WTC11 (cell line): ENCODE measurements at regions not wholly inside any gene's neighbourhood (a gene's known extent, or its start where the extent isn't known, plus 50 kb on each side); places are given as distances from the start of the nearest gene placed in this dataset.

Experiments
- ATAC-seq: fragments of 200-7000 bp; cut with Tn5 transposase; 2 replicates; pipeline ENCODE4 v1.10.0; 2021; ENCODE audit warnings: mild to moderate bottlenecking, moderate library complexity
- CTCF ChIA-PET: fragments of 300-600 bp; sonication (Branson Sonifier 250); formaldehyde crosslinking; loops from one replicate; lab custom pipeline; 2021; ENCODE audit warnings: antibody characterized with exemption; lab: Charles Lee
- POLR2A ChIA-PET: fragments of 350-600 bp; sonication (Branson Sonifier 250); formaldehyde crosslinking; loops from one replicate; lab custom pipeline; 2021; ENCODE audit warnings: antibody characterized with exemption; lab: Charles Lee
- DNase-seq: peaks from one replicate; pipeline ENCODE4 v3.0.0; 2021; ENCODE audit warnings: low spot score
- H3K27ac Mint-ChIP-seq: 2 replicates; pipeline ENCODE4 v1.8.0; 2021; ENCODE audit warnings: mixed read lengths
- H3K27me3 Mint-ChIP-seq: 2 replicates; pipeline ENCODE4 v1.8.0; 2021; ENCODE audit warnings: low read depth, mild to moderate bottlenecking, moderate library complexity, mixed read lengths
- H3K36me3 Mint-ChIP-seq: 2 replicates; pipeline ENCODE4 v1.8.0; 2021; ENCODE audit warnings: mixed read lengths
- H3K4me1 Mint-ChIP-seq: 2 replicates; pipeline ENCODE4 v1.8.0; 2022; ENCODE audit warnings: mixed read lengths
- H3K4me3 Mint-ChIP-seq: 2 replicates; pipeline ENCODE4 v1.8.0; 2021; ENCODE audit warnings: mild to moderate bottlenecking, moderate library complexity, mixed read lengths
- H3K9me3 Mint-ChIP-seq: 2 replicates; pipeline ENCODE4 v1.8.0; 2021; ENCODE audit warnings: mixed read lengths
- ATF1 ChIP-seq: sonication (generic); formaldehyde crosslinking; IDR thresholded peaks from 2 replicates; pipeline ENCODE4 v1.8.1; 2023; ENCODE audit warnings: mild to moderate bottlenecking, moderate library complexity, missing genetic modification reagents
- ETV6 ChIP-seq: sonication (generic); formaldehyde crosslinking; IDR thresholded peaks from 2 replicates; pipeline ENCODE4 v1.8.1; 2022; ENCODE audit warnings: mild to moderate bottlenecking, missing genetic modification reagents
- GRHL2 ChIP-seq: fragments of 250-450 bp; sonication (Bioruptor Pico); IDR thresholded peaks from 2 replicates; pipeline ENCODE4 v1.8.0; 2022; ENCODE audit warnings: mild to moderate bottlenecking, moderate library complexity; ENCODE audit not compliant: insufficient replicate concordance, severe bottlenecking
- GTF2I ChIP-seq: fragments of 250-450 bp; sonication (Bioruptor Pico); conservative IDR thresholded peaks from 2 replicates; pipeline ENCODE4 v1.4.0; 2021; ENCODE audit warnings: mild to moderate bottlenecking
- IRF2 ChIP-seq: sonication (generic); formaldehyde crosslinking; IDR thresholded peaks from 2 replicates; pipeline ENCODE4 v1.8.0; 2022; ENCODE audit warnings: low read depth, missing genetic modification reagents, borderline replicate concordance
- MYBL2 ChIP-seq: sonication (generic); formaldehyde crosslinking; IDR thresholded peaks from 2 replicates; pipeline ENCODE4 v1.8.1; 2023; ENCODE audit warnings: mild to moderate bottlenecking, moderate library complexity, missing genetic modification reagents
- NFE2L1 ChIP-seq: sonication (generic); formaldehyde crosslinking; IDR thresholded peaks from 2 replicates; pipeline ENCODE4 v1.8.1; 2023; ENCODE audit warnings: missing genetic modification reagents
- NR2C2 ChIP-seq: sonication (generic); formaldehyde crosslinking; IDR thresholded peaks from 2 replicates; pipeline ENCODE4 v1.8.0; 2022; ENCODE audit warnings: mild to moderate bottlenecking, missing genetic modification reagents
- PRRX2 ChIP-seq: fragments of 250-450 bp; sonication (Bioruptor Pico); IDR thresholded peaks from 2 replicates; pipeline ENCODE4 v1.8.0; 2021; ENCODE audit warnings: mild to moderate bottlenecking
- RELA ChIP-seq: sonication (generic); formaldehyde crosslinking; IDR thresholded peaks from 2 replicates; pipeline ENCODE4 v1.8.1; 2022; ENCODE audit warnings: missing genetic modification reagents, mild to moderate bottlenecking, borderline replicate concordance
- SP1 ChIP-seq: sonication (generic); formaldehyde crosslinking; conservative IDR thresholded peaks from 2 replicates; pipeline ENCODE4 v1.8.1; 2022; ENCODE audit warnings: missing genetic modification reagents
- STAT6 ChIP-seq: sonication (generic); formaldehyde crosslinking; conservative IDR thresholded peaks from 2 replicates; pipeline ENCODE4 v1.8.1; 2023; ENCODE audit warnings: mild to moderate bottlenecking, low read depth, missing genetic modification reagents, moderate library complexity
- TEAD4 ChIP-seq: sonication (generic); formaldehyde crosslinking; IDR thresholded peaks from 2 replicates; pipeline ENCODE4 v1.8.0; 2022; ENCODE audit warnings: mild to moderate bottlenecking, missing genetic modification reagents
- TP53 ChIP-seq: sonication (generic); formaldehyde crosslinking; IDR thresholded peaks from 2 replicates; pipeline ENCODE4 v1.8.1; 2023; ENCODE audit warnings: mild to moderate bottlenecking, missing genetic modification reagents
- USF1 ChIP-seq: sonication (generic); formaldehyde crosslinking; IDR thresholded peaks from 2 replicates; pipeline ENCODE4 v1.8.0; 2022; ENCODE audit warnings: mild to moderate bottlenecking, missing genetic modification reagents
- ZNF423 ChIP-seq: fragments of 250-450 bp; sonication (Bioruptor Pico); IDR thresholded peaks from 2 replicates; pipeline ENCODE4 v2.1.2; 2022; ENCODE audit warnings: mild to moderate bottlenecking, moderate library complexity
- ZNF425 ChIP-seq: fragments of 250-450 bp; sonication (Bioruptor Pico); conservative IDR thresholded peaks from 2 replicates; pipeline ENCODE4 v1.9.0; 2021; ENCODE audit warnings: mild to moderate bottlenecking
- ZNF671 ChIP-seq: fragments of 250-450 bp; sonication (Bioruptor Pico); IDR thresholded peaks from 2 replicates; pipeline ENCODE4 v1.8.0; 2021; ENCODE audit warnings: mild to moderate bottlenecking
- TF ChIP-seq, protein P1 (sequence below): fragments of 250-450 bp; sonication (Bioruptor Pico); IDR thresholded peaks from 2 replicates; pipeline ENCODE4 v1.9.0; 2021; ENCODE audit warnings: mild to moderate bottlenecking
- TF ChIP-seq, protein P2 (sequence below): fragments of 250-450 bp; sonication (Bioruptor Pico); IDR thresholded peaks from 2 replicates; pipeline ENCODE4 v2.1.2; 2022; ENCODE audit warnings: mild to moderate bottlenecking, moderate library complexity
- TF ChIP-seq, protein P3 (sequence below): sonication (generic); formaldehyde crosslinking; IDR thresholded peaks from 2 replicates; pipeline ENCODE4 v1.8.1; 2023; ENCODE audit warnings: mild to moderate bottlenecking, missing genetic modification reagents, moderate library complexity
- TF ChIP-seq, protein P4 (sequence below): sonication (generic); formaldehyde crosslinking; IDR thresholded peaks from 2 replicates; pipeline ENCODE4 v1.8.1; 2022; ENCODE audit warnings: mild to moderate bottlenecking, missing genetic modification reagents, moderate library complexity, borderline replicate concordance
- TF ChIP-seq, protein P5 (sequence below): fragments of 250-450 bp; sonication (Bioruptor Pico); IDR thresholded peaks from 2 replicates; pipeline ENCODE4 v1.9.0; 2021; ENCODE audit warnings: mild to moderate bottlenecking, borderline replicate concordance

DNA sequence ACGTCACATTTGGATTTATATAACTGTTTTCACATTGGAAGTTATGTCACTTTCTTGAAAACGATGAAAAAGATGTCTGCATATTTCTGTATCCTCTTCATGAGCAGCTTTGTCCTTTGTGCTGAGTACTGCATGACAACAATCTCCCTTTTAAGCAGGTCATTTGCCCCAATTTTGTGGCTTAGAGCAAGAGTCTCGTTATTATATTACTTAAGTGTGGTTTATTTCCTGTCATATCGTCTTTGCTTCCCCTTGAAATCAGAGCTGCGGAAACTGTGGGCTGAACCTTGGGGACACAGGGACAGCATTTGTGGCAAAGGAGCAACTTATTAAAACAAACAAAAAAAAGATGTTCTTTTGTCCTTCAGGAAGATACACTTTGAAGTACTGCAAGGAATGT, 254.0 kb upstream of the DSEL start (continued):
- TF ChIP-seq, protein P1, sequence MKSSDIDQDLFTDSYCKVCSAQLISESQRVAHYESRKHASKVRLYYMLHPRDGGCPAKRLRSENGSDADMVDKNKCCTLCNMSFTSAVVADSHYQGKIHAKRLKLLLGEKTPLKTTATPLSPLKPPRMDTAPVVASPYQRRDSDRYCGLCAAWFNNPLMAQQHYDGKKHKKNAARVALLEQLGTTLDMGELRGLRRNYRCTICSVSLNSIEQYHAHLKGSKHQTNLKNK (CRISPR knock-in tag) = no peak
- TF ChIP-seq NR2C2 (CRISPR knock-in tag) (no peak), ZNF425 (CRISPR knock-in tag) (no peak), NFE2L1 (CRISPR knock-in tag) (no peak), SP1 (no peak), TEAD4 (CRISPR knock-in tag) (no peak), STAT6 (CRISPR knock-in tag) (no peak), IRF2 (no peak), ZNF423 (CRISPR knock-in tag) (no peak), MYBL2 (no peak)
- TF ChIP-seq, all 79 proteins: peak for 0

GRCh38 chr18:67766930-67767329, 250.4 kb upstream of the DSEL start:
- no peak for DNase-seq
- Mint-ChIP-seq H3K9me3 (peaks cover 3% of the 10 kb centered on the region; the same call in 1 of the 2 replicates), H3K36me3 (no peaks in the 10 kb centered on the region), H3K27ac (no peak overlapping the region), H3K4me1 (peaks cover 10% of the 10 kb centered on the region; the same call in 1 of the 2 replicates), H3K4me3 (no peak overlapping the region), H3K27me3 (no peaks in the 10 kb centered on the region)
- CTCF ChIA-PET = no interaction called here
- TF ChIP-seq ZNF671 = no peak
- no peak for TF ChIP-seq GTF2I (CRISPR knock-in tag)
- TF ChIP-seq GRHL2 (CRISPR knock-in tag) = no peak
- TF ChIP-seq, protein P2, sequence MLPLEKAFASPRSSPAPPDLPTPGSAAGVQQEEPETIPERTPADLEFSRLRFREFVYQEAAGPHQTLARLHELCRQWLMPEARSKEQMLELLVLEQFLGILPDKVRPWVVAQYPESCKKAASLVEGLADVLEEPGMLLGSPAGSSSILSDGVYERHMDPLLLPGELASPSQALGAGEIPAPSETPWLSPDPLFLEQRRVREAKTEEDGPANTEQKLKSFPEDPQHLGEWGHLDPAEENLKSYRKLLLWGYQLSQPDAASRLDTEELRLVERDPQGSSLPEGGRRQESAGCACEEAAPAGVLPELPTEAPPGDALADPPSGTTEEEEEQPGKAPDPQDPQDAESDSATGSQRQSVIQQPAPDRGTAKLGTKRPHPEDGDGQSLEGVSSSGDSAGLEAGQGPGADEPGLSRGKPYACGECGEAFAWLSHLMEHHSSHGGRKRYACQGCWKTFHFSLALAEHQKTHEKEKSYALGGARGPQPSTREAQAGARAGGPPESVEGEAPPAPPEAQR (CRISPR knock-in tag) = no peak
- TF ChIP-seq, protein P3, sequence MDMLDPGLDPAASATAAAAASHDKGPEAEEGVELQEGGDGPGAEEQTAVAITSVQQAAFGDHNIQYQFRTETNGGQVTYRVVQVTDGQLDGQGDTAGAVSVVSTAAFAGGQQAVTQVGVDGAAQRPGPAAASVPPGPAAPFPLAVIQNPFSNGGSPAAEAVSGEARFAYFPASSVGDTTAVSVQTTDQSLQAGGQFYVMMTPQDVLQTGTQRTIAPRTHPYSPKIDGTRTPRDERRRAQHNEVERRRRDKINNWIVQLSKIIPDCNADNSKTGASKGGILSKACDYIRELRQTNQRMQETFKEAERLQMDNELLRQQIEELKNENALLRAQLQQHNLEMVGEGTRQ (CRISPR knock-in tag) = no peak
- TF ChIP-seq RELA (CRISPR knock-in tag) = no peak
- TF ChIP-seq, protein P4, sequence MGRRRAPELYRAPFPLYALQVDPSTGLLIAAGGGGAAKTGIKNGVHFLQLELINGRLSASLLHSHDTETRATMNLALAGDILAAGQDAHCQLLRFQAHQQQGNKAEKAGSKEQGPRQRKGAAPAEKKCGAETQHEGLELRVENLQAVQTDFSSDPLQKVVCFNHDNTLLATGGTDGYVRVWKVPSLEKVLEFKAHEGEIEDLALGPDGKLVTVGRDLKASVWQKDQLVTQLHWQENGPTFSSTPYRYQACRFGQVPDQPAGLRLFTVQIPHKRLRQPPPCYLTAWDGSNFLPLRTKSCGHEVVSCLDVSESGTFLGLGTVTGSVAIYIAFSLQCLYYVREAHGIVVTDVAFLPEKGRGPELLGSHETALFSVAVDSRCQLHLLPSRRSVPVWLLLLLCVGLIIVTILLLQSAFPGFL (CRISPR knock-in tag) = no peak
- TF ChIP-seq, protein P5, sequence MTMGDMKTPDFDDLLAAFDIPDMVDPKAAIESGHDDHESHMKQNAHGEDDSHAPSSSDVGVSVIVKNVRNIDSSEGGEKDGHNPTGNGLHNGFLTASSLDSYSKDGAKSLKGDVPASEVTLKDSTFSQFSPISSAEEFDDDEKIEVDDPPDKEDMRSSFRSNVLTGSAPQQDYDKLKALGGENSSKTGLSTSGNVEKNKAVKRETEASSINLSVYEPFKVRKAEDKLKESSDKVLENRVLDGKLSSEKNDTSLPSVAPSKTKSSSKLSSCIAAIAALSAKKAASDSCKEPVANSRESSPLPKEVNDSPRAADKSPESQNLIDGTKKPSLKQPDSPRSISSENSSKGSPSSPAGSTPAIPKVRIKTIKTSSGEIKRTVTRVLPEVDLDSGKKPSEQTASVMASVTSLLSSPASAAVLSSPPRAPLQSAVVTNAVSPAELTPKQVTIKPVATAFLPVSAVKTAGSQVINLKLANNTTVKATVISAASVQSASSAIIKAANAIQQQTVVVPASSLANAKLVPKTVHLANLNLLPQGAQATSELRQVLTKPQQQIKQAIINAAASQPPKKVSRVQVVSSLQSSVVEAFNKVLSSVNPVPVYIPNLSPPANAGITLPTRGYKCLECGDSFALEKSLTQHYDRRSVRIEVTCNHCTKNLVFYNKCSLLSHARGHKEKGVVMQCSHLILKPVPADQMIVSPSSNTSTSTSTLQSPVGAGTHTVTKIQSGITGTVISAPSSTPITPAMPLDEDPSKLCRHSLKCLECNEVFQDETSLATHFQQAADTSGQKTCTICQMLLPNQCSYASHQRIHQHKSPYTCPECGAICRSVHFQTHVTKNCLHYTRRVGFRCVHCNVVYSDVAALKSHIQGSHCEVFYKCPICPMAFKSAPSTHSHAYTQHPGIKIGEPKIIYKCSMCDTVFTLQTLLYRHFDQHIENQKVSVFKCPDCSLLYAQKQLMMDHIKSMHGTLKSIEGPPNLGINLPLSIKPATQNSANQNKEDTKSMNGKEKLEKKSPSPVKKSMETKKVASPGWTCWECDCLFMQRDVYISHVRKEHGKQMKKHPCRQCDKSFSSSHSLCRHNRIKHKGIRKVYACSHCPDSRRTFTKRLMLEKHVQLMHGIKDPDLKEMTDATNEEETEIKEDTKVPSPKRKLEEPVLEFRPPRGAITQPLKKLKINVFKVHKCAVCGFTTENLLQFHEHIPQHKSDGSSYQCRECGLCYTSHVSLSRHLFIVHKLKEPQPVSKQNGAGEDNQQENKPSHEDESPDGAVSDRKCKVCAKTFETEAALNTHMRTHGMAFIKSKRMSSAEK (CRISPR knock-in tag) = no peak
- TF ChIP-seq USF1 (CRISPR knock-in tag) = no peak
- TF ChIP-seq ETV6 (CRISPR knock-in tag) = no peak
- no peak for TF ChIP-seq PRRX2 (CRISPR knock-in tag)
- no peak for TF ChIP-seq ATF1
- no peak for TF ChIP-seq TP53 (CRISPR knock-in tag)
- ATAC-seq = no peak
- POLR2A ChIA-PET = no interaction called here
